ENCODE measurements at regions not wholly inside any gene's neighbourhood (a gene's known extent, or its start where the extent isn't known, plus 50 kb on each side); places are given as distances from the start of the nearest gene placed in this dataset.

- no peak for DNase-seq
Measured at GRCh38 chr21:23249760-23250159, 2251.6 kb downstream of the NCAM2 start.

- no peak for DNase-seq
Measured at GRCh38 chr21:23247334-23247733, 2249.1 kb downstream of the NCAM2 start.

GRCh38 chr21:23245255-23245654, 2247.0 kb downstream of the NCAM2 start:
- no peak for DNase-seq

GRCh38 chr21:23223882-23224281, 2225.7 kb downstream of the NCAM2 start:
- no peak for DNase-seq

GRCh38 chr21:23218667-23219066, 2220.5 kb downstream of the NCAM2 start:
- no peak for DNase-seq

GRCh38 chr21:23217597-23217996, 2219.4 kb downstream of the NCAM2 start:
- no peak for DNase-seq

- no peak for DNase-seq
Measured at GRCh38 chr21:23215261-23215660, 2217.1 kb downstream of the NCAM2 start.

All from CD4-positive, alpha-beta T cell treated with Interleukin-15 for 1 hour (primary cell).